HG03521 (cell line): ENCODE measurements at regions not wholly inside any gene's neighbourhood (a gene's known extent, or its start where the extent isn't known, plus 50 kb on each side); places are given as distances from the start of the nearest gene placed in this dataset.
"Not testable (repeated sequence)": the region's sequence is repeated elsewhere in the genome, so short reads cannot be mapped to it uniquely, and the experiment has no call there.

Source experiments
- ATAC-seq: cut with Tn5 transposase; IDR thresholded peaks from one replicate; pipeline ENCODE4 v1.9.1; 2021; ENCODE audit warnings: mild to moderate bottlenecking, moderate library complexity; ENCODE audit not compliant: unreplicated experiment

DNA sequence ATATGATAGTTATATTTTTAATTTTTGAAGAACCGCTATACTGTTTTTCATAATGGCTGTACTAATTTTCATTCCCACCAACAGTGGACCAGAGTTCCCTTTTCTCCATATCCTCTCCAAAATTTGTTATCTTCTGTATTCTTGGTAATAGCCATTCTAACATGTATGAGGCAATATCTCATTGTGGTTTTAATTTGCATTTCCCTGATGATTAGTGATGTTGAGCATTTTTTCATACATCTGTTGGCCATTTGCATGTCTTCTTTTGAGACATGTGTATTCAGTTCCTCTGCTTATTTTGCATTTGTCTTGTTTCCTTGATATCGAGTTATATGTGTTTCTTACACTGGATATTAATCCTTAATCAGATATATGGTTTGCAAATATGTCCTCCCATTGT, 770.8 kb upstream of the MBL2 start:
- no peak for ATAC-seq

DNA sequence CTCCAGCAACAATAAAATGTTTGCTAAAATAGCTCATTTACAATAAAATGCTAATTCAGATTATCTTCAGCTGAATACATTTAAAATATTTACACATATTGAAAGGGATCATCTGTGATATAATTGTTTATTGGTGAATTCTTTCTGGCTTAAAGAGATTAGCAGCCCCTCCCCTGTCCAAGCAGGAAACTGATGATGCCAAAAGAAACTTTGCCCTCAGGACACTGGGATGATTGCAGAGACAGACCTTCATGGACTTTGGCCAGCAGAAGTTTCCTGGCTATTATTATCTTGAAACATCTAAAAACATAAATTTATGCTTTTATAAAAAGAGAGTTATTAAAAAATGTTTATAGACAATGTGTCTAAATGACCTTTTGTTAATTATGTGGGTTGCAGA, 764.9 kb upstream of the MBL2 start:
- no peak for ATAC-seq

DNA sequence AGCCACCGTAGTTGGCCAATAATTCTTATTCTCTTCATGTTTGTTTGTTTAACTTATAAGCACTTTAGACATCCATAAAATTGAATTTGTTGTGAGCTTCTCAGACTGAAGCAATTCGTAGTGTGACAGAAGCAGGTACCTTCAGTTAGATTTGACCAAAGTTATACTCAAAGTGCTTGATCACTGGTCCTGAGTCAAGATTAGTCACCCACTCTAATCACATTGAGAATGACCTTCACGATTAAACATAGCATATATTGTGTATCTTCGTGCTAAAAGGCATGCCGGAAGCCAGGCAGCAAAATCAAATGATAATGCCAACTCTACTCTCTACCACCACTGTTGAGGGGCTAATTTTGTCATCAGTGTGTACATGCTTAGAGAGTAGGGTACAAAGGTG, 763.7 kb upstream of the MBL2 start:
- ATAC-seq = no peak

DNA sequence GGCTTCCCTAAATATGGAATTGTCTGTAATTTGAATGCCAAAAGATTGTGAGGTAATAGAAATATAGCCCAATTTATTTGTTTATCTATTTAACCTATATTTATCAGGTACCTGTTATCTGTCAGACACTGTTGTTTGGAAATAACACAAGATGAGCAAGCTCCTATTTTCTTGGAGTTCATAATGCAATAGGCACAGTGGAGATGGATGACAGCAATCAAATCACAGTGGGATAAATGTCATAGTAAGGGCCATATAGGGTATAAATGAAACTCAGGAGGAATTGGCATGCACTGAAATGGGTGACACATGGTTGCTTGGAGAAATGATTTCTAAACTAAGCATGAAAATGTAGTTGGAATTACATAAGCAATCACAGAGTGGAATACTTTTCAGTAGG, 761.8 kb upstream of the MBL2 start:
- no peak for ATAC-seq

DNA sequence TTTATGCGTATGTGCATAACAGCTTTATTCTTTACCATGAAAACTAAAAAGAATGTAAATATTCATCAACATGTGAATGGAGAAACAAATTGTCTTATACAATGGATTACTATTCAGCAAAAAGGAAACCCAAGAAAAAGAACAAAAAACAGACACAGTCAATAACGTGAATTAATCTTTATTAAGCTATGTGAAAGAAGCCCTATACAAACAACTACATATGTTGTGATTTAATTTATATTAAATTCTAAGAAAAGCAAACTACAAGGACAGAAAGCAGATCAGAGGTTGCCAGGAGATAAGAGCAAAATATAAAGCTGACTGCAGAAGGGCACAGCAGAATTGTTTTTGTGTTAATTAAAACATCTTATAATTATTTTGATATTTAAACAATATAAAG, 756.4 kb upstream of the MBL2 start:
- no peak for ATAC-seq

DNA sequence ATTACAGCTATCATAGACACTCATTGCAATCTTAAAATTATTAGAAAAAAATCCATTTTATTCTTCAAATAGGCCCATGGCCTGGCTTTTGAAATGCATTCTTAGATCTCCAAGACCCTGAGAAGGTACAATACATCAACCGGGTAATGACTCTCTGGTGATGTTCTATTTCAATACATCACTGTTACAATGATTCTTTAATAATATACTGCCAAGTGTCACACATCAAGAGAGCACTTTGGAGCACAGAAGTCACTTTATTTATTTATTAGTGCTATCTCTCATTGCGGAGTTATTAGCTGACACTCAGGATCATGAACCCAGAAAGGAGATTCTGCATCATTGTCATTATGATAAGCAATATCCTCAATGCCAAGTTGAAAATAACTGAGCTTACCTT, 748.5 kb upstream of the MBL2 start:
- no peak for ATAC-seq

DNA sequence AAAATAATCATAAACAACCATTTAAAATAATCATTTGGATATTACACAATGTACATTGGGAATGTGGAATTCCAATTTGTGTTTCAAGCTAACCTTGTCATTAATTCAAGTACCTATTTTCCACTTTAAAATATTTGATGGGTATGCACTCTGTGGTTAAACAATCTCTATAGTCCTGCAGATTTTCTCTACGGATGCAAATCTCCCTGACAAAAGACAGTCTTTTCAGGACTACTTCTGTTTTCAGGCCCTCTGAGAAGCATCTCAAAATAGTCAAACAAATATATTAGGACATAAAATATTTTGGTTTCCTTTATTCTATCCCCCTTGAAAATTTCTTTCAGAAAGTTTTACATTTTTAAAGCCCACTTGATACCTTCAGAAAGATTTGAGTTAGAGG, 735.6 kb upstream of the MBL2 start:
- no peak for ATAC-seq

DNA sequence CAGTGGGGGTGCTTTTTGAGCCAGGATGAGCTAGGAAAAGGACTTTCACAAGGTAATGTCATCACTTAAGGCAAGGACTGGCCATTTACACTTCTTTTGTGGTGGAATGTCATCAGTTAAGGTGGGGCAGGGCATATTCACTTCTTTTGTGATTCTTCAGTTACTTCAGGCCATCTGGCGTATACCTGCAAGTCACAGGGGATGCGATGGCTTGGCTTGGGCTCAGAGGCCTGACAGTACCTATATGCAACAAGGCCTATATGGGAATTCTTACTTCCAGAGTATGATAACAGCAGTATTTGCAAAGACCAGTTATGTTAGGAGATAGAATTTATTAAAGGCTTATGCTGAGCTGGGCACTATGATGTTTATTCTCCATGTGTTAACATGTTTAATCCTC, 731.9 kb upstream of the MBL2 start:
- not testable (repeated sequence) for ATAC-seq

DNA sequence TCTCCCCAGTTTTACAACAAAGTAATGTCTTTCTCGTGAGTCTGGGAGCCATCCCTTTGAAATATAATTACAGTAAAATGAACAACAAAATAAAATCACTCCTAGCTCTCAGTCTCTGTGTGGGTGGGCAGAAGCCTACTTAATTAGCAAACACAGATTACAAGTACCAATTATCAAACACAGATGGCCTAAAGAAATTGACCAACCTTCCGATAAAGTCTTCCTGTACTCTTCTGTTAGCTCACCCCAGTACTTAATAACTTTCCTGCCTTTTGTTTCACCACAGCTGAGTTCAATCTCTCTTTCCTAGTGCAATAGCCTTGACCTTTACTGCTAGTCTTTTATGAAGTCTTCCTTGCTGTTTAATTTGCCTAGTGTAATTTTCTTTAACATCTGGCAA, 719.2 kb upstream of the MBL2 start:
- no peak for ATAC-seq

DNA sequence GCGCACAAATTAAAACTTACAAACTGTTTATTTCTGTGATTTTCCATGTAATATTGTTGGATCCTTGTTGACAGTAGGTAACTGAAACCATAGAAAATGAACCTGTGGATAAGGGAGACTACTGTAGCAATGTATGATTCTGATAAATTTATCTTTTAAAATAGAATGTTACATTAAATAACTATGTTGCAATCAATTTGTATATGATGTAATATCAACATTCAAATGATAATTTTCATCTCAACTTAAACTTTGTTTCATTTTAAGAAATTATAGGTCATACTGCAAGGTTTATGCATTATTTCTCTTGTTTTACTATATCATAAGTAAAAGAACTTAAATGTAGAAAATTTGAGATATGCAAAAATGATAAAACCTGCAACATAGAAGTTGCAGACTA, 718.0 kb upstream of the MBL2 start:
- ATAC-seq = no peak

DNA sequence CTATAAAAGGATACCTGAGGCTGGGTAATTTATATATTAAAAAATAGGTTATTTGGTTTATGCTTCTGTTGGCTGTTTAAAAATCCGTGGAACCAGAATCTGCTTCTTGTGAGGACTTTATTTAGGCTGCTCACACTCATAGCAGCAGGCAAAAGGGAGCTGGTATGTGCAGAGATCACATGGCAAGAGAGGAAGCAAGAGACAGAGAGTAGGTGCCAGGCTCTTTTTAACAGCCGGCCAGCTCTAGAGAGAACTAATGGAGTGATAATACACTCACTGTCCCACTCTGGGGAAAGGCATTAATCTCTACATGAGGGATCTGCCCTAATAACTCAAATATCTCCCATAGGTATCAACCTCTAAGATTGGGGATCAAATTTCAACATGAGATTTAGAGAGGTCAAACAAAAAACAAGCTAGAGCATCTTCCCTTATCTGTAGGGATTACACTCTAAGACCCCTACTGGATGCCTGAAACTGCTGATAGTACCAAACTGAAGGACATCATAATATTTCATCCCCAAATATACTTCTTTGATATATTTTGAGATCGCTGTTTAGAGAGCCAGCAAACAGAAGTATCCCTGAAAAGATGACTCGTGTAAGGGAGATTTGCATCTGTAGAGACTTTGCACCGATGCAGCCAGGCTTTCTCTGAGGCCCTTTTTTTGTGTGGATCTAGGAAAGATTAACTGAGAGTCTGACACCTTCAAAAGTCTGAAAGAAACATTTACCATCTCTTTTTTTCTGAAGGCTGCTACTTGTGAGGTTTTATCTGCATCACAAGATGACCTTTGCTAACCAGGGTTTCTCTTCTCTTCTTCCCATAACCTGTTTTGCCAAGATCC, 717.0 kb upstream of the MBL2 start:
- ATAC-seq = no peak

DNA sequence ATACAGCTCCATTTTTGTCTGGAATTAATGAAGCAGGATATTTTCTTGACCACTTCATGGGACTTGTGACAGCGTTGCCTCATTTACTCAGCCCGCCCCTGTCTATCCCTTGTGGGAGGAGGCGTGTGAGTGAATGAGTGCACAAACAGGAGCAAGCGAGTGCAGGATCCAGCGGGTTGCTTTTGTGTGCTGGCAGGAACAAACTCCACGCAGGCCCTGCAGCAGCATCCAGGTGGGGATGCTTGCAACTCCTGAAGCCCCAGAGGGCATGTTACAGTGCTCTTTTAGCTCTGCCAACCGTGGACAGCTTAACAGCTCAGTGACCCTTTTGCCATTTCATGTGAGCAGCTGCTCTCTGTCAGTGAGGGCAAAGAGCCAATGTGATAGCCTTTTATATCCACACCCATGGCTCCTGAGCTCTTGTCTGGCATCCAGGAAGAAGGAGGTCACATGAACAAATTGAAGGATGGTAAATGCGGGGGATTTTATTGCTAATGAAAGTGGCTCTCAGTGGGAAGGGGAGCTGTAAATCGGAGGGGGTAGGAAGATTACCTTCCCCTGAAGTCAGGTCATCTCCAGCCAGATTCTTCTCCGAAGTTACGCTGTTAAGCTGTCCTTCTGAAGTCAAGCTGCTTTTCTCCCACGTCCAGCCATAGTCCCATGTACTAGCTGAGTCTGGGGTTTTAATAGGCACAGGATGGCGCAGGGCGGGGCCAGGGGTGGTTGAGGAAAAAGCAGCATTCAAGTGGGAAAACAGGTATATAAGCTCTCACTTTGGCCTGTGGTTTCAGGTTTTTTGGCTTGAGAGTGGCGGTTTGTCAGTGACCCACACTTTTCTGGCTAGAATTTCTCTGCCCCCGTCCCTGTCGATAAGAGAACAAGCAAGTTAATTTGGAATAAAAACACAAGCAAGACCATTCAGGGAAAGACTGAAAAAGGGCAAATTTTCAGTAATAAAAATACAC, 714.7 kb upstream of the MBL2 start:
- no peak for ATAC-seq

DNA sequence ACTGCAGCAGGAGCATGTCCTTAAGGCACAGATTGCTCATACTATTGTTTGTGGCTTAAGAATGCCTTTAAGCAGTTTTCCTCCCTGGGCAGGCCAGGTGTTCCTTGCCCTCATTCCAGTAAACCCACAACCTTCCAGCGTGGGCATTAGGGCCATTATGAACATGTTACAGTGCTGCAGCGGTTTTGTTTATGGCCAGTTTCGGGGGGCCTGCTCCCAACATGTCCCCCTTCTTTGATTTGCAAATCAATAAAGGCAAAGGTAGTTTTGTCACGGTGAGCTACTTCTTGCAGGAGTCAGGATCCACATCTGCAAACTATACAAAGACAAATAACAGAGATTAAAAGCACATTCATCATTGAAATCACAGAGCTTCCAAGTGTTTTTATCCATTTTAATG, 712.8 kb upstream of the MBL2 start:
- not testable (repeated sequence) for ATAC-seq

DNA sequence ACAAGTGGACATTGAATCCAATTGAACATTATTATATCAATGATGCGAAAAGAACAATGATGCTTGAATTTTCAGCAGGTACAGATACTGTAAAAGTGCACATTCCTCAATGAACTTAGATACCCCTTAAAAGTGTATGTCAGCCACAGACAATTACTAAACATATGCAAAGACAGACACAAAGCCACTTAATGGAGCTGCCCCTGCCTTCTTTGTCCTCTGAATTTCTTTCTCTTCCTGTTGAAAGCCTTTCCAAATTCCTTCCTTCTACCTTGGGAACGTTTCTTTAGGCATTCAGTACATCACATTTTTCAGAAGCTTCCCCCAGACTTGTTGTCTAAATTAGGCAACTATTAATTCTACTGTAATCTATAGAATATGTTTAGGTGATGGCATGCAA, 706.8 kb upstream of the MBL2 start:
- no peak for ATAC-seq

DNA sequence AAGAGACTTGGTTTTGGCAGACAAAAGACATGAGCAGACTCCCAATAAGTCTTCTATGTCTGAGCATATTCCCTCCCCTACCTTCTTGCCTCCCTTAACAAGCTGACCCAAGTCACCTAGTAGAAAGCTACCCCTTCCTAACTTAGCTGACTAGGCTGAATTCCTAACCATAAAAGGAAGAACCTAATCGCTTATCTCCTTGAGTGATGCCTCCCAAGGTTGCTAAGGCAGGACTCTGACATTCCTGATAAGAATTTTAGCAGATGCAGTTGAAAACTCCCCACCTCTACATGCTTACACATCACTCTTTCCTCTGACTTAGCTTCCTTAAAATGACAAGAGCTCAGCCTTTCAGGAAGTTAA, 704.7 kb upstream of the MBL2 start:
- no peak for ATAC-seq

DNA sequence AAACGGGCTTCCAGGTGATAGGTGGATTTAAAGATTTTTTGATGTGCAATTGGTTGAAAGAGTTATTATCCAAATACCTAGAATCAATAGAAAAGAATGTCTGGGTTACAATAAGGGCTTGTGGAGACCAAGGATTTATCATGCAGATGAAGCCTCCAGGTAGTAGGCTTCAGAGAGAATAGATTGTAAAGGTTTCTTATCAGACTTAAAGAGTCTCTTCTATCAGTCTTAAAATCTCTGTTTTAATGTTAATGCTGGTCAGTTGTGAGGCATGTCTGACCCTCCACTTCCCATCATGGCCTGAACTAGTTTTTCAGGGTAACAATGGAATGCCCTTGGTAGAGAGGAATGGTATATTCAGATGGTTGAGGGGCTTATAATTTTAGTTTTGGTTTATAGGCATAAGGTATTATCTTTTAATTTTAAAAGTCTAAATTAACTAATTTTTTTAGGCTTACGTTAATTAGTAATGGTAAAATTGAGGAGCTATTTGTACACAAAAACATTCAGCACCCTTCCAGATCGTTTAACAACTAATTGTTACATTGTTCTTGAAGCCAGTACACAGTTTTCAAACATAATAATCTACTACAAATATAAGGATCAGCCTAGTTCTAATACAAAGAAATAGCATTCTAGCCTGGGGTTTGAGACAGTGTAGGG, 704.2 kb upstream of the MBL2 start:
- ATAC-seq = no peak

DNA sequence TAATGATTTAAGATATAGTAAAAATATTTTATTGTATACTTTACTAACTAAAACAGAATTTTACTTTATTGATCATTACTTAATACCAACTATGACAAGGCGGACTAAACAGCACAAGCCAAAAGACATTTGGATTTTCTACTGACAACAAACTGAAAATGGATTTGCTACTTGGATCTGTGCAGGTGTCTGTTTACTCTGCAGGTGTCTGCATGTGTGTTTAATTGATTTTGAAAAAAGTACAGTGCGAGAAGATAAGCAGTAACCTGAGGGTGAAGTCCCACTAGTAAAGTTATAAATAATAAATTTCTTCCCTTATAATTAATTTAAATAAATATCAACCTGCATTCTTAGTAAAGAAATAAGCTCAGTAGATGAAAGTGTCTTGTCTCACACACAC, 696.8 kb upstream of the MBL2 start:
- ATAC-seq = no peak

DNA sequence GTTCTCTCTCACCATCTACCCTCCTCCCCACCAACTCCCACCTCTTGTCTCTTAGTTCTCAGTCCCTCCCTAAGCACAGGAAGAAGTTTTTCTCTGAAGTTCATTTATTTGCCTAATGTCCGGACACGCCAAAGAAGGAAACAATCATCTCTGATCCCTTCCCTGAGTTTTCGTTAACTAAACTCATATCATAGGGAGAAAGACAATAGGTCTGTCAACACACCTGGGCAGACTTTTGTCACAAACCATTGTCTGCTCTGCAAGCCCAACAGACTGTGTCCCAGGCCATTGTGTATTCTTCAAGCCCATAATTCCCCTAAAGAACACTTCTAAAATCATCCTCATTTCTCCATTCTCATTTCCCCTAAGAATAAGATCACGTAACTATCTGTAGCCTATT, 691.0 kb upstream of the MBL2 start:
- ATAC-seq = no peak

DNA sequence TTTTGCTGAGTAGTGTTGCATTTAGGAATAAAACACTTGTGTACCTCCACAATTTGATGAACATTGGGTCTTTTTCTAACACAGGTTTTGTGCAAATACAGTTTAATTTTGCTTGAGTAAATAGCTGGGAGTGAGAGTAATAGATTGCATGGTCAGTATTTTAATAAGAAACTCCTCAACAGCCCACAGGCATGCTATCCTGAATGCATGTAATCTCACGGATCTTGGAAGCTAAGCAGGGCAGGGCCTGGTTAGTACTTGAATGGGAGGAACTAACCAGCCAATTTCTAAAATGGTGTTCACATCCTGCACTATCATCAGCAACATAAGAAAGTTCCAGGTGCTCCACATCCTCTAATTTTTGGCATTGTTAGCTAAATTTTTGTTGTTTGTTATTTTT, 685.4 kb upstream of the MBL2 start:
- no peak for ATAC-seq

DNA sequence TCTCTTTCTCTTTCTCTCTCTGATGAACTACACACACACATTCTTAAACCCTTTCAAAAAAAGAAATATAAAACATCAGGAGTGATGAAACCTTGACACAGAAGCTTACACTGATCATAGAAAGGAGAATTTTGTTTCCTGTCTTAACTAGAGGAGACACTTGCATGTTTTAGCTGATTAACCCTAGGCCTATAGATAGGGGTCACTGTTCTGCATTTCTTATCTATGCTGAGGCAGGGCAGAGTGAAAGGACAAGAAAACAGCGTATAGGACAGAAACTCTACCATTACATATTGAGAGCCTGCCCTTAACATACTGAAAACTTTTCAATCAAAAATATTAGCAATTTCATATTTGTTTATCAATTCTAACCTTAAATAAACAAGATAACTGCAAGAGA, 680.6 kb upstream of the MBL2 start:
- no peak for ATAC-seq

DNA sequence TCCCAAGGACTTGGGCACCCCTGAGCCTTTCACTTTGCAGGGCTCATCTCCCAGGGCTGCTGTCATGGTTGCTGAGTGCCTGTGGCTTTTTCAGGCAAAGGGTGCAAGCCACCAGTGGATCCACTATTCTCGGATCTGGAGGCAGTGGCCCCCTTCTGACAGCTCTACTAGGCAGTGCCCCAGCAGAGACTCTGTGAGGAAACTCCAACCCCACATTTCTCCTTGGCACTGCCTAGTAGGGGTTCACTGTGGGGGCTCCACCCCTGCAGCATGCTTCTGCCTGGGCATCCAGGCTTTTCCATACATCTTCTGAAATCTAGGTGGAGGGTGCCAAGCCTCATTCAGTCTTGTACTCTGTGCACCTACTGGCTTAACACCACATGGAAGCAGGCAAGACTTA, 675.0 kb upstream of the MBL2 start:
- no peak for ATAC-seq

DNA sequence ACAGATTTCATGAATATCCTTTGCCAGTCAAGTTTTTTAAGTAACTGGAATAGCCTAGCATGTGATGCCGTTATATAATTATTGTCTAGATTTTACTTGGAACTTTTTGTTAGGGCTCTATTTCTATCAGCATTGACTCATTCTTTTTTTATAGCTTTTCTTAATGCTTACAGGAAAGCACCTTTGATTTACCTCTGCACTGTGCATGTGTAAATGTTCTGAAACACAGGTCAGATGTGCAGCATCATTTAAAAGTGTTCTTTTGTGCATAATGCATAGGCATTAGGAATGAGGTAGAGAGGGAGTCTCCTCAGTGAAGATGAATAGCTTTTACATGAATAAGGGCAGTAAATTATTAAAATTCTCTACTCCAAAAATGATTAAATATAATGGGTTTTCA, 669.3 kb upstream of the MBL2 start:
- no peak for ATAC-seq
